Endothelial cell (in vitro differentiated cells): ENCODE measurements at regions not wholly inside any gene's neighbourhood (a gene's known extent, or its start where the extent isn't known, plus 50 kb on each side); places are given as distances from the start of the nearest gene placed in this dataset.
A peak's percentile ranks its signal among the peaks of the same experiment; 100 is the strongest.

Experiments
- DNase-seq: peaks from one replicate; pipeline ENCODE4 v3.0.0; 2021; ENCODE audit warnings: low spot score
- H3K27ac Mint-ChIP-seq: one replicate; pipeline ENCODE4 v1.8.0; 2021; ENCODE audit warnings: mixed read lengths, inconsistent platforms; ENCODE audit not compliant: unreplicated experiment
- H3K27me3 Mint-ChIP-seq: one replicate; pipeline ENCODE4 v1.8.0; 2021; ENCODE audit warnings: mild to moderate bottlenecking, moderate library complexity, mixed read lengths, inconsistent platforms; ENCODE audit not compliant: unreplicated experiment
- H3K36me3 Mint-ChIP-seq: one replicate; pipeline ENCODE4 v1.8.0; 2021; ENCODE audit warnings: mild to moderate bottlenecking, low read depth, mixed read lengths, inconsistent platforms; ENCODE audit not compliant: unreplicated experiment
- H3K4me1 Mint-ChIP-seq: one replicate; pipeline ENCODE4 v1.8.0; 2021; ENCODE audit warnings: mild to moderate bottlenecking, mixed read lengths, inconsistent platforms; ENCODE audit not compliant: unreplicated experiment
- H3K4me3 Mint-ChIP-seq: one replicate; pipeline ENCODE4 v1.8.0; 2021; ENCODE audit warnings: mild to moderate bottlenecking, mixed read lengths, inconsistent platforms; ENCODE audit not compliant: unreplicated experiment
- H3K9me3 Mint-ChIP-seq: one replicate; pipeline ENCODE4 v1.8.0; 2021; ENCODE audit warnings: mixed read lengths, inconsistent platforms; ENCODE audit not compliant: unreplicated experiment
- TF ChIP-seq, protein P1 (sequence below): fragments of 200-600 bp; sonication (generic); IDR thresholded peaks from one replicate; pipeline ENCODE4 v1.5.0; 2021; ENCODE audit warnings: antibody characterized with exemption; ENCODE audit not compliant: unreplicated experiment

- Mint-ChIP-seq H3K36me3 (no peaks in the 10 kb centered on the region), H3K4me1 (peaks cover 8% of the 10 kb centered on the region), H3K4me3 (no peak overlapping the region), H3K27ac (no peak overlapping the region), H3K9me3 (no peaks in the 10 kb centered on the region), H3K27me3 (peaks cover 2% of the 10 kb centered on the region)
- no peak for DNase-seq
- TF ChIP-seq, protein P1, sequence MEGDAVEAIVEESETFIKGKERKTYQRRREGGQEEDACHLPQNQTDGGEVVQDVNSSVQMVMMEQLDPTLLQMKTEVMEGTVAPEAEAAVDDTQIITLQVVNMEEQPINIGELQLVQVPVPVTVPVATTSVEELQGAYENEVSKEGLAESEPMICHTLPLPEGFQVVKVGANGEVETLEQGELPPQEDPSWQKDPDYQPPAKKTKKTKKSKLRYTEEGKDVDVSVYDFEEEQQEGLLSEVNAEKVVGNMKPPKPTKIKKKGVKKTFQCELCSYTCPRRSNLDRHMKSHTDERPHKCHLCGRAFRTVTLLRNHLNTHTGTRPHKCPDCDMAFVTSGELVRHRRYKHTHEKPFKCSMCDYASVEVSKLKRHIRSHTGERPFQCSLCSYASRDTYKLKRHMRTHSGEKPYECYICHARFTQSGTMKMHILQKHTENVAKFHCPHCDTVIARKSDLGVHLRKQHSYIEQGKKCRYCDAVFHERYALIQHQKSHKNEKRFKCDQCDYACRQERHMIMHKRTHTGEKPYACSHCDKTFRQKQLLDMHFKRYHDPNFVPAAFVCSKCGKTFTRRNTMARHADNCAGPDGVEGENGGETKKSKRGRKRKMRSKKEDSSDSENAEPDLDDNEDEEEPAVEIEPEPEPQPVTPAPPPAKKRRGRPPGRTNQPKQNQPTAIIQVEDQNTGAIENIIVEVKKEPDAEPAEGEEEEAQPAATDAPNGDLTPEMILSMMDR = no peak
These were observed 75.9 kb upstream of the ETS2 start for GRCh38 chr21:38729754-38730379.

DNA sequence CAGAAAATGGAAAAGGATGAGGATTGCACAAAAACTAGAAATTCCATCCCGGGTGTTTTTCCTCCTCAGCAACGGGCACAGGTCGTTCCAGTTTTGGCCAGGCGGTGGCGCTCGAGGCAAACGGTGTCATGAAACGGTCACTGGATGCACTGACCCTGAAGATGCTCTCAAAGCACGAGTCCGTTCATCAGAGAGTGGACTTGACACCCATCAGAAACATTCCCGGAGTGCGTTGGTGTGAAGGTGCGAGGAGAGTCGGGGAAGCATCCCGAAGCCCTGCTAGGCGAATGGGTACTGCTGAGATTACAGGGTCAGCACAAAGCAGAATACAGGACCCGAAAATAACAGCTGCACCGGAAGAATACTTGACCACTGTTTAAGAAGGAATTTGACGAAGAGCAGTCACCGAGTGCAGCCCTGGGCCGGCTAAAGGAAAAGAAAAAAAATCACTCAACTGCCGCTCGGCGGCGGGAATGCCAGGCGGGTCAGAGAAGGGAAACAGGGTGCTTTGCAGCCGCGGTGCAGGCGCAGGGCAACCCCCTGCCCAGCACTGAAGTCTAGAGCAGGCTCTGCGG, 71.7 kb upstream of the ETS2 start:
- no peaks in the 10 kb centered on the region for H3K9me3 Mint-ChIP-seq
- H3K4me3 Mint-ChIP-seq = peak overlapping the region; percentile 87
- H3K27me3 Mint-ChIP-seq = peaks cover 2% of the 10 kb centered on the region
- H3K36me3 Mint-ChIP-seq = no peaks in the 10 kb centered on the region
- DNase-seq = peak; percentile 95
- TF ChIP-seq, protein P1 = peak; percentile 95
- H3K27ac Mint-ChIP-seq = no peak overlapping the region
- peaks cover 8% of the 10 kb centered on the region for H3K4me1 Mint-ChIP-seq

DNA sequence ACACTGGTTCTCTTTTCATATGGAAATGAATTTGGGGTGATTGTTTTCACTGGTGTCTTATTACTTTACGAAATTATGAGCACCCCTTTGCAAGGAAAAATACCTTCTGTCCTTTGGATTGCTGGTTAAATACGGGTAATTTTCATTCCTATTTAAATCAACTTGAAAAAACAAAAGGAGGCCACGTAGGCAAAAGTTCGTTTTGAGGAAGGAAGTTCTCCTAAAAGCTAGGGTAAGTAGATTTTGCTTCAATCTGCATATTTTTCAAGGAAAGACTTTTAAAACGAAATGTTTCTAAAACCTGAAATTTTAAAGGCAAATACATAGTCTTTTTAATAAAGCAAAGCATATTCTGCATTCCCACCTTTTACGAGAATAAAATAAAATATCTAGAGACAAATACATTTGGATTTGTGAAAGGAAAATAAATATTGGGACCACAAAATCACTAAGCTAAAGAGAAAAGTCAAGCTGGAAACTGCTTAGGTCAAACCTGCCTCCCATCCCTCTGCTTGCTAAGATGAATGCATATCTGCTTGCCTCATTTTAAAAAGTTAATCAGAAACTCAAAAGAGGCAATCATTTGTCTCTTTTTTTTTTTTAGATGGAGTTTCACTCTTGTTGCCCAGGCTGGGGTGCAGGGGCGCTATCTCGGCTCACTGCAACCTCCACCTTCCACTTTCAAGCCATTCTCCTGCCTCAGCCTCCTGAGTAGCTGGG, 70.9 kb upstream of the ETS2 start:
- TF ChIP-seq, protein P1 = no peak
- H3K4me1 Mint-ChIP-seq = peaks cover 8% of the 10 kb centered on the region
- DNase-seq = no peak
- no peak overlapping the region for H3K4me3 Mint-ChIP-seq
- no peaks in the 10 kb centered on the region for H3K9me3 Mint-ChIP-seq
- H3K36me3 Mint-ChIP-seq = no peaks in the 10 kb centered on the region
- H3K27ac Mint-ChIP-seq = no peak overlapping the region
- H3K27me3 Mint-ChIP-seq = peaks cover 2% of the 10 kb centered on the region

DNA sequence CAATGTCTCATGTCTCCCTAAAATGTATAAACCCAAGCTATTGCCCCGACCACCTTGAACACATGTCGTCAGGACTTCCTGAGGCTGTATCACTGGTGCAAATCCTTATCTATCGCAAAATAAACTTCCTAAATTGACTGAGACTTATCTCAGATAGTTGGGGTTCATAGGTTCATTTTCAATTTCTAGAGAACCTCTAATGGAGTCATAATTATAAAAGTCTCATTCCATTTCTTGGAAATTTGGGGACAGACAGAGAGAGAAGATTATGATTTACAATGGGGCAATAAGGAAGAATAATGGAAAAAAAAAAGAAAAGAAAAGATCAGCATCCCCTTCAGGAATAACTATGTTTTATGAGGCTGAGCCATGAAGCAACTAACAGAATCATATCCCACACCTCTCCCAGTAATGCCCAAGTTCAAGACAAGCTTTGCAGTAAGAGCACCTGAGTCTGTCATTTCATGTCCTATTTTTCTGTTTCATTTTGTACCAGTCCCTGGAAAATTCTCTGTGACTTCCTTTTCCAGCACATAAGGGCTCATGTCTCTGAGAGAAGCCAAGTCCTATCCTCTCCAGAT, 70.0 kb upstream of the ETS2 start:
- Mint-ChIP-seq H3K27me3 (peaks cover 2% of the 10 kb centered on the region), H3K4me3 (no peak overlapping the region), H3K9me3 (no peaks in the 10 kb centered on the region), H3K4me1 (peaks cover 11% of the 10 kb centered on the region), H3K27ac (no peak overlapping the region), H3K36me3 (no peaks in the 10 kb centered on the region)
- TF ChIP-seq, protein P1 = no peak
- DNase-seq = no peak
